ENCODE measurements at regions not wholly inside any gene's neighbourhood (a gene's known extent, or its start where the extent isn't known, plus 50 kb on each side); places are given as distances from the start of the nearest gene placed in this dataset.

GRCh38 chr22:49641770-49642313, 185.8 kb downstream of the BRD1 start:
- H3K14ac ChIP-seq (replicated peaks; ENCODE audit: low read depth, low read length) = no peak overlapping the region
- no peaks in the 10 kb centered on the region for H4K20me1 ChIP-seq (ENCODE audit: insufficient read depth, low read length)
- H2AK5ac ChIP-seq (ENCODE audit: low read depth, low read length) = no peak overlapping the region
- 51% methylated on average over 4 of the region's 12 CpGs; no CpG with 5 or more reads in 1 of the 2 experiments for WGBS, 2 experiments (ENCODE audit: extremely low coverage in 2 of 2, insufficient read length in 1 of 2)
- H2BK15ac ChIP-seq (ENCODE audit: low read depth, low read length) = no peak overlapping the region
- TF ChIP-seq ELK1 (IDR thresholded peaks at IDR 0.05; ENCODE audit: borderline replicate concordance, low read depth, low read length) = no peak
- TF ChIP-seq CEBPB (IDR thresholded peaks at IDR 0.05; ENCODE audit: low read depth, low read length) = no peak
- TF ChIP-seq CTCF (conservative IDR thresholded peaks at IDR 0.05; ENCODE audit: low read depth, low read length) = no peak
- no peak for TF ChIP-seq SMC3 (IDR thresholded peaks at IDR 0.05; ENCODE audit: low read depth, low read length)
- TF ChIP-seq CHD1 (IDR thresholded peaks at IDR 0.05; ENCODE audit: low read depth, low read length) = no peak
- no peak for TF ChIP-seq BHLHE40 (IDR thresholded peaks at IDR 0.05; ENCODE audit: low read depth, low read length)
- TF ChIP-seq NFE2L2 (IDR thresholded peaks at IDR 0.05; ENCODE audit: low read depth, low read length) = no peak
- no peak for TF ChIP-seq RCOR1 (IDR thresholded peaks at IDR 0.05; ENCODE audit: insufficient replicate concordance, low read length)
- TF ChIP-seq POLR2A (IDR thresholded peaks at IDR 0.05; ENCODE audit: low read depth, low read length) = no peak
- H3K9me3 ChIP-seq (ENCODE audit: control insufficient read depth, insufficient read depth, low read length) = peaks cover 33% of the 10 kb centered on the region
- no peak overlapping the region for H3K56ac ChIP-seq (ENCODE audit: extremely low read depth, insufficient read depth, low read length)
- H3K18ac ChIP-seq (ENCODE audit: low read depth, low read length) = no peak overlapping the region
- ATAC-seq (ENCODE audit: low read depth) = no peak
- no peak overlapping the region for H3K27ac ChIP-seq (ENCODE audit: insufficient read depth, low read length)
- H4K8ac ChIP-seq (ENCODE audit: low read depth in 2 of 2, low read length in 2 of 2) = no peak overlapping the region
- H2AK9ac ChIP-seq (replicated peaks; ENCODE audit: low read depth, low read length, poor library complexity) = no peak overlapping the region
- no peak overlapping the region for H2AFZ ChIP-seq (replicated peaks; ENCODE audit: low read length, poor library complexity)
- no peak overlapping the region for H3K4ac ChIP-seq (ENCODE audit: low read depth, low read length)
- no peak overlapping the region for H4K91ac ChIP-seq (ENCODE audit: insufficient read depth, low read depth, low read length)
- intact Hi-C loops (cut with micrococcal nuclease) = no loop called here
- no peak overlapping the region for H4K5ac ChIP-seq (ENCODE audit: low read depth, low read length)
- no peak overlapping the region for H3K23ac ChIP-seq (ENCODE audit: low read depth, low read length)
- CTCF ChIA-PET = no interaction called here
- H3K9me1 ChIP-seq (ENCODE audit: insufficient read depth, low read length) = no peaks in the 10 kb centered on the region
- dilution Hi-C loops (cut with HindIII; ENCODE audit: low sequenced_read_pairs, unreplicated experiment) = no loop called here
- no peaks in the 10 kb centered on the region for H3K36me3 ChIP-seq (ENCODE audit: control insufficient read depth, insufficient read depth, low read length)
- H3K9ac ChIP-seq (ENCODE audit: low read depth, low read length) = no peak overlapping the region
- no peak for DNase-seq
- H3K4me1 ChIP-seq (ENCODE audit: control insufficient read depth, insufficient read depth, low read length) = no peaks in the 10 kb centered on the region
- no peak overlapping the region for H2BK5ac ChIP-seq (ENCODE audit: low read depth, low read length, poor library complexity, severe bottlenecking)
- H3K4me3 ChIP-seq (ENCODE audit: insufficient read depth, low read depth, low read length) = no peak overlapping the region
- no peaks in the 10 kb centered on the region for H3K79me1 ChIP-seq (ENCODE audit: low read depth in 1 of 2, low read length in 2 of 2)
- no TSS peak for BruUV-seq (replicated peaks)
- H2BK120ac ChIP-seq (ENCODE audit: low read depth, low read length) = no peak overlapping the region
- no peak overlapping the region for H3K4me2 ChIP-seq (ENCODE audit: low read depth, low read length)
- in situ Hi-C loops (cut with MboI; ENCODE audit: low sequenced_read_pairs) = no loop called here
- H3K27me3 ChIP-seq (ENCODE audit: control insufficient read depth, insufficient read depth, low read length) = no peaks in the 10 kb centered on the region
- POLR2A ChIA-PET (ENCODE audit: unreplicated experiment) = no interaction called here
- H2BK20ac ChIP-seq (ENCODE audit: low read depth, low read length) = no peak overlapping the region

Data from IMR-90 (cell line).